Mucosa of descending colon (tissue), 3 donors: ENCODE measurements at regions not wholly inside any gene's neighbourhood (a gene's known extent, or its start where the extent isn't known, plus 50 kb on each side); places are given as distances from the start of the nearest gene placed in this dataset.
"Not testable (repeated sequence)": the region's sequence is repeated elsewhere in the genome, so short reads cannot be mapped to it uniquely, and the experiment has no call there.

Experiments used
- ATAC-seq: fragments of 200-7000 bp; cut with Tn5 transposase; one replicate; pipeline ENCODE4 v1.9.1; 2020; ENCODE audit warnings: mild to moderate bottlenecking, moderate library complexity
- DNase-seq, 3 donors: peaks; one replicate each; pipeline ENCODE4 v3.0.0-alpha.2; 2020
- H3K36me3 ChIP-seq: fragments of 200-600 bp; one replicate; pipeline ENCODE4 v1.8.0; 2021; ENCODE audit warnings: low read depth, mild to moderate bottlenecking
- H3K4me1 ChIP-seq: fragments of 200-600 bp; one replicate; pipeline ENCODE4 v1.8.0; 2021; ENCODE audit warnings: low read depth, mild to moderate bottlenecking
- H3K4me3 ChIP-seq: fragments of 200-600 bp; one replicate; pipeline ENCODE4 v1.8.0; 2021; ENCODE audit warnings: mild to moderate bottlenecking
- H3K9me3 ChIP-seq: fragments of 200-600 bp; one replicate; pipeline ENCODE4 v1.8.0; 2021; ENCODE audit warnings: mild to moderate bottlenecking
- CTCF ChIP-seq: fragments of 200-600 bp; IDR thresholded peaks from one replicate; pipeline ENCODE4 v1.8.0; 2022; ENCODE audit warnings: antibody characterized with exemption, mild to moderate bottlenecking
- intact Hi-C, 2 donors: fragments of 100-400 bp; cut with DNase I in 1 of 2; cut with micrococcal nuclease in 1 of 2; formaldehyde crosslinking; loops; one replicate each; pipeline versions ENCODE4 v1.11.0 to v1.11.1; 2022; cut with DNase I, micrococcal nuclease
- donor health status: DM: no; HTN: no; CAD: no; lungs with moderate emphysema.
- donor health status: DM: no; HTN: no; CAD: no.
- donor health status: DM: no; HTN: yes; CAD: no.

- ATAC-seq = no peak
- intact Hi-C loops = no loop called here
- Histone ChIP-seq H3K36me3 (no peaks in the 10 kb centered on the region), H3K4me3 (no peak overlapping the region), H3K4me1 (no peaks in the 10 kb centered on the region), H3K9me3 (no peaks in the 10 kb centered on the region)
- no peak for TF ChIP-seq CTCF
- no peak for DNase-seq
Measured at GRCh38 chr3:70466096-70466495, 153.7 kb upstream of the MDFIC2 start.

- ATAC-seq = no peak
- H3K4me1 ChIP-seq = no peaks in the 10 kb centered on the region
- no peaks in the 10 kb centered on the region for H3K36me3 ChIP-seq
- intact Hi-C loops = no loop called here
- H3K9me3 ChIP-seq = no peaks in the 10 kb centered on the region
- H3K4me3 ChIP-seq = no peak overlapping the region
- no peak for DNase-seq
- TF ChIP-seq CTCF = no peak
Measured at GRCh38 chr3:70464876-70465275, 152.4 kb upstream of the MDFIC2 start.

- no peak overlapping the region for H3K4me3 ChIP-seq
- no peak for DNase-seq
- H3K9me3 ChIP-seq = no peaks in the 10 kb centered on the region
- no peaks in the 10 kb centered on the region for H3K4me1 ChIP-seq
- no peaks in the 10 kb centered on the region for H3K36me3 ChIP-seq
- ATAC-seq = no peak
- intact Hi-C loops = no loop called here
- TF ChIP-seq CTCF = no peak
Measured at GRCh38 chr3:70464465-70464864, 152.0 kb upstream of the MDFIC2 start.

- ATAC-seq, H3K36me3 ChIP-seq, H3K4me3 ChIP-seq, H3K9me3 ChIP-seq, DNase-seq, H3K4me1 ChIP-seq, intact Hi-C loops: not testable (repeated sequence)
Measured at GRCh38 chr3:70450220-70450619, 137.8 kb upstream of the MDFIC2 start.

- ATAC-seq, intact Hi-C loops, H3K9me3 ChIP-seq, DNase-seq, H3K4me3 ChIP-seq, H3K36me3 ChIP-seq, H3K4me1 ChIP-seq: not testable (repeated sequence)
Measured at GRCh38 chr3:70435422-70435821, 123.0 kb upstream of the MDFIC2 start.

GRCh38 chr3:70433091-70433490 is 120.7 kb upstream of the MDFIC2 start:
- TF ChIP-seq CTCF = no peak
- H3K4me1 ChIP-seq = no peaks in the 10 kb centered on the region
- DNase-seq = no peak
- H3K9me3 ChIP-seq = no peaks in the 10 kb centered on the region
- H3K4me3 ChIP-seq = no peak overlapping the region
- no peaks in the 10 kb centered on the region for H3K36me3 ChIP-seq
- intact Hi-C loops = no loop called here
- ATAC-seq = no peak

- ATAC-seq (no peak), DNase-seq (no peak)
- Histone ChIP-seq H3K36me3 (no peaks in the 10 kb centered on the region), H3K9me3 (no peaks in the 10 kb centered on the region), H3K4me1 (no peaks in the 10 kb centered on the region), H3K4me3 (no peak overlapping the region)
- intact Hi-C loops = no loop called here
- no peak for TF ChIP-seq CTCF
Measured at GRCh38 chr3:70431911-70432310, 119.5 kb upstream of the MDFIC2 start.
